ENCODE measurements at regions not wholly inside any gene's neighbourhood (a gene's known extent, or its start where the extent isn't known, plus 50 kb on each side); places are given as distances from the start of the nearest gene placed in this dataset.

- FAIRE-seq: no peak
- no peak overlapping the region for H2AK5ac ChIP-seq (ENCODE audit: low read depth, low read length)
- POLR2A ChIA-PET (ENCODE audit: partially characterized antibody): no interaction called here
Observed at GRCh38 chr5:74248576-74248975, 392.0 kb downstream of the ENC1 start.

More at GRCh38 chr5:74248576-74248975, 392.0 kb downstream of the ENC1 start:
- no peak overlapping the region for H4K91ac ChIP-seq (replicated peaks; ENCODE audit: insufficient read length, low read length)
- peaks cover 0 to 4% (median 0%) of the 10 kb centered on the region in 4 experiments; a peak in 1 of 7 replicates for H3K4me1 ChIP-seq (replicated peaks in 1 of 4; ENCODE audit: control insufficient read depth in 3 of 4, insufficient read depth in 4 of 4, low read length in 3 of 4)
- peaks cover 2% of the 10 kb centered on the region; the same call in 1 of the 2 replicates for H3K23me2 ChIP-seq (ENCODE audit: low read depth, low read length)
- H3K4me2 ChIP-seq (ENCODE audit: insufficient read depth in 1 of 2, low read depth in 2 of 2, low read length in 2 of 2): no peak overlapping the region
- no peak overlapping the region for H2AFZ ChIP-seq (ENCODE audit: low read length)
- no peak overlapping the region for H2BK5ac ChIP-seq (ENCODE audit: low read depth, low read length)
- no peak overlapping the region for H3K4ac ChIP-seq (replicated peaks; ENCODE audit: insufficient read length, low read depth, low read length)
- no peak overlapping the region for H3K4me3 ChIP-seq (ENCODE audit: extremely low read depth in 1 of 4, insufficient read depth in 2 of 4, low read depth in 3 of 4, low read length in 4 of 4)
- no peaks in the 10 kb centered on the region for H3K27me3 ChIP-seq (replicated peaks in 1 of 4; ENCODE audit: control insufficient read depth in 3 of 4, extremely low read depth in 1 of 4, insufficient read depth in 3 of 4, low read length in 3 of 4)
- H2BK20ac ChIP-seq (ENCODE audit: low read length): no peak overlapping the region
- no peak overlapping the region for H4K8ac ChIP-seq (ENCODE audit: extremely low read depth, insufficient read depth, low read length)
- no peaks in the 10 kb centered on the region for H3K9me3 ChIP-seq (ENCODE audit: insufficient read depth in 2 of 2, low read depth in 1 of 2, low read length in 1 of 2)
- H3K56ac ChIP-seq (replicated peaks; ENCODE audit: insufficient read length, low read depth, low read length): no peak overlapping the region
- no peak overlapping the region for H3K27ac ChIP-seq (ENCODE audit: low read depth, low read length)
- no peak for DNase-seq (ENCODE audit: low read depth in 1 of 2, low spot score in 2 of 2)
- no peaks in the 10 kb centered on the region for H3K79me2 ChIP-seq (ENCODE audit: control insufficient read depth in 1 of 2, insufficient read depth in 2 of 2, low read length in 2 of 2)
- CTCF ChIA-PET (ENCODE audit: partially characterized antibody): no interaction called here
- no peak overlapping the region for H3K18ac ChIP-seq (ENCODE audit: extremely low read depth, low read length)
- no peak overlapping the region for H3K9ac ChIP-seq (replicated peaks in 1 of 4; ENCODE audit: extremely low read depth in 1 of 4, low read depth in 3 of 4, low read length in 3 of 4)
- H2BK12ac ChIP-seq (ENCODE audit: low read depth, low read length): no peak overlapping the region
- no peak overlapping the region for H3K23ac ChIP-seq (ENCODE audit: insufficient read length)
- no peak overlapping the region for H4K5ac ChIP-seq (ENCODE audit: insufficient read length, low read depth, low read length)
- TF ChIP-seq RNF2 (IDR thresholded peaks at IDR 0.05; ENCODE audit: borderline replicate concordance, low read depth, low read length, missing control alignments, poor library complexity, severe bottlenecking): no peak
- TF ChIP-seq SP1 (IDR thresholded peaks at IDR 0.05; ENCODE audit: low read depth, low read length): no peak
- TF ChIP-seq NRF1 (IDR thresholded peaks at IDR 0.05; ENCODE audit: low read depth, low read length): no peak
- TF ChIP-seq CBX8 (IDR thresholded peaks at IDR 0.05; ENCODE audit: borderline replicate concordance, low read depth, low read length): no peak
- no peak for TF ChIP-seq CEBPB (IDR thresholded peaks at IDR 0.05; ENCODE audit: low read depth, low read length)
- no peaks in the 10 kb centered on the region for H3K79me1 ChIP-seq (ENCODE audit: low read depth, low read length)
- no peak overlapping the region for H3K14ac ChIP-seq (ENCODE audit: insufficient read length)
- no peaks in the 10 kb centered on the region for H4K20me1 ChIP-seq (replicated peaks in 1 of 2; ENCODE audit: control insufficient read depth in 1 of 2, insufficient read depth in 2 of 2, low read length in 2 of 2)
- H2BK15ac ChIP-seq (ENCODE audit: low read length): no peak overlapping the region
- H3K36me3 ChIP-seq (ENCODE audit: control insufficient read depth in 2 of 4, insufficient read depth in 4 of 4, low read length in 3 of 4): no peaks in the 10 kb centered on the region
- no peak overlapping the region for H2BK120ac ChIP-seq (replicated peaks; ENCODE audit: low read depth, low read length)
